IgD-negative memory B cell (primary cell): ENCODE measurements at regions not wholly inside any gene's neighbourhood (a gene's known extent, or its start where the extent isn't known, plus 50 kb on each side); places are given as distances from the start of the nearest gene placed in this dataset.

Experiments used
- H3K27ac Mint-ChIP-seq, 3 donors: one replicate each; pipeline ENCODE4 v1.8.0; 2020 to 2022; ENCODE audit warnings: mild to moderate bottlenecking in 3 of 3, mixed read lengths in 3 of 3, moderate library complexity in 1 of 3
- H3K27me3 Mint-ChIP-seq: one replicate; pipeline ENCODE4 v1.8.0; 2021; ENCODE audit warnings: mixed read lengths
- H3K36me3 Mint-ChIP-seq: one replicate; pipeline ENCODE4 v1.8.0; 2020; ENCODE audit warnings: mild to moderate bottlenecking, mixed read lengths
- H3K4me1 Mint-ChIP-seq, 3 donors: one replicate each; pipeline ENCODE4 v1.8.0; 2020 to 2022; ENCODE audit warnings: mixed read lengths in 3 of 3, mild to moderate bottlenecking in 1 of 3
- H3K4me3 Mint-ChIP-seq, 4 donors: one replicate each; pipeline ENCODE4 v1.8.0; 2020 to 2022; ENCODE audit warnings: mild to moderate bottlenecking in 4 of 4, mixed read lengths in 4 of 4, moderate library complexity in 3 of 4
- H3K9me3 Mint-ChIP-seq, 3 donors: one replicate each; pipeline ENCODE4 v1.8.0; 2020 to 2021; ENCODE audit warnings: mixed read lengths in 3 of 3, mild to moderate bottlenecking in 1 of 3

GRCh38 chr15:92224843-92225242 is 168.8 kb upstream of the ST8SIA2 start:
- peaks cover 0 to 1% (median 0%) of the 10 kb centered on the region in 3 donors for H3K9me3 Mint-ChIP-seq
- H3K27me3 Mint-ChIP-seq = no peaks in the 10 kb centered on the region
- H3K36me3 Mint-ChIP-seq = peaks cover 2% of the 10 kb centered on the region
- no peak overlapping the region for H3K4me3 Mint-ChIP-seq
- H3K4me1 Mint-ChIP-seq = no peaks in the 10 kb centered on the region
- no peak overlapping the region for H3K27ac Mint-ChIP-seq

DNA sequence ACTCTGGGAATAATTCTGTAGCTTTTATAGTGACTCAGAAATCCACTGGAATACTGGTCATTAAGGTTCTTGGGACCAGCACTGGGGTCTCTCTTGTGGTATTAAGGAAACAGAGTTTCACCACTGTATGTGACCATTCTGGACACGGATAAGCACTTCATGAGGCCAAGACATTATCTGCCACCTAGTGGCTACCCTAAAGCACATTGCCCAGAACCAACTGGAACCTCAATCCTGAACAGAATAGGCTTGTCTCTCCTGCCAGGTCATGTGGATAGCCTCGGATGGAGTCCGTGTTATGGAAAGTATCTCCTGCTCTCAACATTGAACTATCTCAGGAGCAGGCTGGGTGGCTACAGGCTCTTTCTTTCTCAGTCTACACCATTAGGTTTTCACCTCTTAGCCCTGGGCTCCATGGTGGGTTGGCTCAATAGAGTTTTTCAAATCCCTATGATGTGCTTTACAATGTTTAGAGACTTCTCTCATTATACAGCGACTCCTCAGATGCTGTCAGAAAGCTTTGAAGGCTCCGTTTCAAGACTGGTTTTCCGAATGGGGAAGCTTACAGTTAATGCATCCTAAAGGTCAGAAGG is 167.6 kb upstream of the ST8SIA2 start:
- Mint-ChIP-seq H3K27me3 (no peaks in the 10 kb centered on the region), H3K4me3 (no peak overlapping the region), H3K27ac (peak overlapping the region in 1 of 3 donors; percentile 76), H3K4me1 (no peaks in the 10 kb centered on the region), H3K36me3 (peaks cover 2% of the 10 kb centered on the region), H3K9me3 (peaks cover 0 to 1% (median 0%) of the 10 kb centered on the region in 3 donors)

- peaks cover 4% of the 10 kb centered on the region for H3K27me3 Mint-ChIP-seq
- H3K36me3 Mint-ChIP-seq = no peaks in the 10 kb centered on the region
- H3K4me1 Mint-ChIP-seq = no peaks in the 10 kb centered on the region
- no peak overlapping the region for H3K27ac Mint-ChIP-seq
- peaks cover 0 to 6% (median 1%) of the 10 kb centered on the region in 3 donors for H3K9me3 Mint-ChIP-seq
- H3K4me3 Mint-ChIP-seq = no peak overlapping the region
These were observed 164.9 kb upstream of the ST8SIA2 start for GRCh38 chr15:92228830-92229229.

DNA sequence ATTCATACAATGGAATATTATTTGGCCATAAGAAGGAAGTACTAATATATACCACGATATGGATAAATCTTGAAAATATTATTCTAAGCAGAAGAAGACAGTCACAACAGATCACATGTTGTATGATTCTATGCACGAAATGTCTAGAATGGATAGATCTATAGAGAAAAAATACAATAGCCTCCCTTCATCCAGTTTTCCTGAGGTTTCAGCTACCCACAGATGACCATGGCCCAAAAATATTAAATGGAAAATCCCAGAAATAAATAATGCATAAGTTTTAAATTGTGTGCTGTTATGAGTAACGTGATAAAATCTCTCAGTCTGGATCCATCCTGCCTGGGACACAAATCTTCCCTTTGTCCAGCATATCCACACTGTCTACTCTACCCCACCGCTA is 162.2 kb upstream of the ST8SIA2 start:
- Mint-ChIP-seq H3K9me3 (peaks cover 3 to 10% (median 6%) of the 10 kb centered on the region in 3 donors), H3K4me1 (no peaks in the 10 kb centered on the region), H3K27me3 (peaks cover 4% of the 10 kb centered on the region), H3K27ac (no peak overlapping the region), H3K36me3 (no peaks in the 10 kb centered on the region), H3K4me3 (no peak overlapping the region)

DNA sequence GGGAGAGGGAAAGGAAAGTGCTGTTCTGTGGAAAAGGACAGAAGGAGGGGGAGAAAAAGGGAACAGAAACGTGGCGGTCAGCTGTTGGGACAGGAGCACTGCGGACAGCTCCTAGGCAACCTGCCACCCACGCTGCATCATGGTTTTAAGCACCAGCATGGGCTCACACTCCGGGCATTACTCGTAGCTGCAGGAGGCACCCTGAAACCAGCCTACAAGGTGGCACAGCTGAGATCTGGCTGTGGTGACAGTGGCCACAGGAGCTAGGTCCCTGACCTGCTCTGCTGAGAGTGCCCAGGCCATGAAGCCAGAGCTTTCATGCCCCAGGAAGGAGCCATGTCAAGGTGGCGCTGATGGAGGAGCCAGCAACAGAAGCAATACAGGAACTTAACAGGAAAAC is 161.4 kb upstream of the ST8SIA2 start:
- peaks cover 4% of the 10 kb centered on the region for H3K27me3 Mint-ChIP-seq
- no peak overlapping the region for H3K4me3 Mint-ChIP-seq

GRCh38 chr15:92232876-92233275 is 160.8 kb upstream of the ST8SIA2 start:
- Mint-ChIP-seq H3K9me3 (peaks cover 6 to 10% (median 7%) of the 10 kb centered on the region in 3 donors), H3K4me1 (no peaks in the 10 kb centered on the region), H3K36me3 (no peaks in the 10 kb centered on the region), H3K4me3 (no peak overlapping the region), H3K27ac (no peak overlapping the region), H3K27me3 (peaks cover 4% of the 10 kb centered on the region)

More for the DNA sequence above, 161.4 kb upstream of the ST8SIA2 start:
- no peaks in the 10 kb centered on the region for H3K36me3 Mint-ChIP-seq
- H3K4me1 Mint-ChIP-seq = no peaks in the 10 kb centered on the region
- peak overlapping the region in 1 of 3 donors; percentile 64 for H3K27ac Mint-ChIP-seq
- peaks cover 6 to 10% (median 7%) of the 10 kb centered on the region in 3 donors for H3K9me3 Mint-ChIP-seq

DNA sequence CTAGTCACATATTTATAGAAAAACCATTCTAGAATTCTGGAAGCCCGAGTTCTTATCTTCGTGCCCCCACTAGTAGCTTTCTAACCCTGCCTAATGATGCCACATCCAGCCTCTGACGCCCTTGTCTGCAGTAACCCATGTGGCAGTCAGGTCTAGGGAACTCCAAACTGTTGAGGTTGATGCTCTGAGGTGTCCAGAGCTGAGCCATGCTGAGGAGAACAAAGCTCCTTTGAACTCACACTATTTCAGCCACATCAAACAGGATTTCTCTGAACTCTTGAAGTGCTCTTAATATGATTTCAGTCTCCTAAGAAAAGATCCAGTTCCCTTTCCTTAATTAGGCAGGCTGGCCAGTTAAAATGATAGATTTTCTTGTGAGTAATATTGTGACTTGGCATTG is 150.5 kb upstream of the ST8SIA2 start:
- Mint-ChIP-seq H3K4me1 (no peaks in the 10 kb centered on the region), H3K9me3 (peaks cover 3 to 26% (median 8%) of the 10 kb centered on the region in 3 donors), H3K27ac (no peak overlapping the region), H3K36me3 (peaks cover 1% of the 10 kb centered on the region), H3K27me3 (no peaks in the 10 kb centered on the region), H3K4me3 (peak overlapping the region in 1 of 4 donors; percentile 70)

DNA sequence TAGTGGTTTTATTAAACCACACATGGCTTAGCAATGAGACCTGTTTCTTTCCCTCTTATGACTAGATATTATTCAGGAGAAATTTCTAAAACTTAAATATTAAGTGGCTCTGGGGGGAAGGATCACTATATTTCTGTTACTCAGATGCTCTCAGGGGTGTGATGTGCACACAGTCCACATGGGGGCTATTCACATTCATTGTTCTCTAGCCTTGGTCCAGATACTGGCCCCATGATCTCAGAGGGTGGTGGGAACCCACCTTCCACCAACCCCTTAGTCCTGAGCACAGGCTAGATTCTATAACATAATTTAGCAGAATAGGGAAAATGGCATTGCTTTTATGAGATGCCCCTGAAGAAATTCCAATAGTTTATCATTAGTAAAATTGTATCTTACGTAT is 149.0 kb upstream of the ST8SIA2 start:
- H3K27ac Mint-ChIP-seq = no peak overlapping the region
- no peaks in the 10 kb centered on the region for H3K4me1 Mint-ChIP-seq
- no peak overlapping the region for H3K4me3 Mint-ChIP-seq
- H3K36me3 Mint-ChIP-seq = no peaks in the 10 kb centered on the region
- peaks cover 0 to 13% (median 5%) of the 10 kb centered on the region in 3 donors for H3K9me3 Mint-ChIP-seq
- H3K27me3 Mint-ChIP-seq = no peaks in the 10 kb centered on the region

DNA sequence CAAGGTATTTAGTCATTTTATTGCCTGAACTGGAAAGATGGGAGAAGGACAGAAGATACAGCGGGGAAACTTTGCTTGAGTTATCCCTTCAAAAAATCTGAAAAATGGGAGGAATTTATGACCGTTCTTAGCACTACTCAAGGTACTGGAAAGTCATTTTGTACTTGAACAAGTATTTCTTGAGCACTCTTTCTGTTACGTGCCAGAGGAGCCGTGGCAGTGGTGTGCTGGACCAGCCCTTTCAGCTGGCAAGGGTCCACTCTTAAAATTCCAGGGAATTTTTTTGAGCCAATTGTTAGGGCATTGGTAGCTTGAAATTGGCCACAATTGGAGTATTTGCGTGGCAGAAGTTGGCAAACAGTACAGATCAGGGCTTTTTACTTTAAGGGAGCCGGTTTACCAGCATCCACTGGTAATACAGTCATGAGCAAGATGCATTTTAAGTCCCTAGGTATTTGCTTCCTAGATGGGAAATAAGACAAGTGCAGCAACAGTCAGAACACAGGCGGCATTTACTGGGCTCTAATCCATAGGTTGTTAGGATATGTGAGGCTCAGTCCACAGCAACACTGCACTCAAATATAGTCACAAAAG is 145.9 kb upstream of the ST8SIA2 start:
- peaks cover 0 to 2% (median 0%) of the 10 kb centered on the region in 3 donors for H3K9me3 Mint-ChIP-seq
- H3K27ac Mint-ChIP-seq = no peak overlapping the region
- H3K36me3 Mint-ChIP-seq = no peaks in the 10 kb centered on the region
- H3K4me3 Mint-ChIP-seq = no peak overlapping the region
- no peaks in the 10 kb centered on the region for H3K4me1 Mint-ChIP-seq
- peaks cover 2% of the 10 kb centered on the region for H3K27me3 Mint-ChIP-seq

DNA sequence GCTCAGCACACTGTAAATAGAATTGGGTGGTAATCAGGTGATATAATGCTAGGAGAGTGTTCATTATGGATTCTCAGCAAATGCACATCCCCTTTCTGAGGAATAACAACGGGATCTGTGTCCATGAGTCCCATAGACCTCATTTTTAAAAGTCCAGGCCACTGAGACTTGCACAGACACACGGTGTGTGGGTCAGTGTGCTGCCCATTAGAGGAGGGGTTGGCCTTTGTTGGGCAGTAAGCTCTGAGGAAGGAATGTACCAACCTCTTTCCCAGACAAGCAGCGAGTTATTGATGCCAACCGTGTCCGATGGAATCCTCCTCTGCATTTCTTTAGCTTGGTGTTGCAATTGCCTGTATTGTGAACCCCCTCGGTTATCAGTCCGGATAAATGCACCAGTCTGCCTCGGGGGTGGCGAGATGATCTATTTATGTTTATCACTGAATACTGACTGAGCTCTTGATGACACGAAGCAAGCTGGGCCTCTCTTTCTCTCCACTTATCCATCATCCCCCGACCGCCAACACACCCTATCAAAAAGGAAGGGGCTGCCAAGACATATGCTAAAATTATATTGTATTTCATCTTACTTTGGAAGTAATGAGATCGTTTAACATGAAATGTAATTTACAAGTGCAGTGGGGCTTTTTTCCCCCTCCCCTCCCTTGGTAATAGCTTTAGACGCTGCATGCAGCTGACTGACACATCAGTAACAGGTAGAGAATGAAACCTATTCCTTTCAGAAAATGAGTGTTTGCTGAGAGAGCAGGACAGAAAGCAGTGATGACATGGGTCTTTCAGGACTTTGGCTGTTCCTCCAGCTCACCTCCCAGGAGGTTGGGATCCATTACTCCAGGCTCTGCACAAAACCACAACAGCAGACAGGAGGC is 126.6 kb upstream of the ST8SIA2 start:
- Mint-ChIP-seq H3K27ac (no peak overlapping the region), H3K27me3 (peaks cover 3% of the 10 kb centered on the region), H3K36me3 (peaks cover 3% of the 10 kb centered on the region), H3K4me1 (no peaks in the 10 kb centered on the region), H3K4me3 (no peak overlapping the region), H3K9me3 (peaks cover 0 to 9% (median 4%) of the 10 kb centered on the region in 3 donors)

DNA sequence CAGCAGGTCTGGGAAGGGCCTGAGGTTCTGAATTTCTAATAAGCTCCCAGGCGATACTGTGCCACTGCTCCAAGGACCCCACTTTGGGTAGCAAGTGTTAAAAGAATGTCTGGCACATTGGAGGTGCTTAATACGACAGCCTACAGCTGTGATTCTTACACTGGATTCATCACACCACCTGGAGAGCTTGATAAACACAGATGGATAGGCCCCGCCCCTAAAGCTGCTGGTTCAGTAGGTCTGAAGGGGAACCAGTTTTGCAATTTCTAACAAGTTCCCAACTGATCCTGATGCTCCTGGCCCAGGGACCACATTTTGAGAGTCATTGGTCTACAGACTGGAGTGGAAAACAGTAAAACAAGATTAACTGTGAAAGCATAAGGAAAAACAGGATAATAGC is 124.8 kb upstream of the ST8SIA2 start:
- Mint-ChIP-seq H3K27ac (no peak overlapping the region), H3K4me1 (no peaks in the 10 kb centered on the region), H3K27me3 (peaks cover 3% of the 10 kb centered on the region), H3K36me3 (no peaks in the 10 kb centered on the region), H3K9me3 (no peaks in the 10 kb centered on the region), H3K4me3 (no peak overlapping the region)

- H3K36me3 Mint-ChIP-seq = no peaks in the 10 kb centered on the region
- H3K9me3 Mint-ChIP-seq = no peaks in the 10 kb centered on the region
- no peaks in the 10 kb centered on the region for H3K4me1 Mint-ChIP-seq
- no peak overlapping the region for H3K27ac Mint-ChIP-seq
- no peak overlapping the region for H3K4me3 Mint-ChIP-seq
- H3K27me3 Mint-ChIP-seq = peaks cover 2% of the 10 kb centered on the region
These were observed 122.5 kb upstream of the ST8SIA2 start for GRCh38 chr15:92271179-92271578.

DNA sequence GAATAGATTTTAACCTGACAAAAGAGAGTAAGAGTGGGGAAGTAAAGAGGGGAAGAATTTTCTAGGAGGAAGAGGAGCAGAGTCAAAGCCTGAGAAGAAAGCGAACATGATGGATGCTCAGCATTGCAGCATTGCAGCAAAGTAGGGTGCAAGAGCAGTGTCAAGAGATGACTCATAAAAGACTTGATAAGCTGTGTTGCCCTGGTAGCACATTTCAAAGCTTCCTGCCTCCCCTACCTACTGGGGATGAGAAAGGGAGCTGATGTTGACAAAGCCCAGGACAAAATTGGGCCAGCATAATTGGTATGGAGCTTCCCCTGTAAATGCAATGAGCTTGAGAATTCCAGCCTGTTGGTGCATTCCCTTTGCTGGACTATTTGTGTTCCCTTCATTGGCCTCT is 121.6 kb upstream of the ST8SIA2 start:
- Mint-ChIP-seq H3K27me3 (peaks cover 2% of the 10 kb centered on the region), H3K9me3 (no peaks in the 10 kb centered on the region), H3K36me3 (no peaks in the 10 kb centered on the region), H3K27ac (no peak overlapping the region), H3K4me3 (no peak overlapping the region), H3K4me1 (no peaks in the 10 kb centered on the region)

DNA sequence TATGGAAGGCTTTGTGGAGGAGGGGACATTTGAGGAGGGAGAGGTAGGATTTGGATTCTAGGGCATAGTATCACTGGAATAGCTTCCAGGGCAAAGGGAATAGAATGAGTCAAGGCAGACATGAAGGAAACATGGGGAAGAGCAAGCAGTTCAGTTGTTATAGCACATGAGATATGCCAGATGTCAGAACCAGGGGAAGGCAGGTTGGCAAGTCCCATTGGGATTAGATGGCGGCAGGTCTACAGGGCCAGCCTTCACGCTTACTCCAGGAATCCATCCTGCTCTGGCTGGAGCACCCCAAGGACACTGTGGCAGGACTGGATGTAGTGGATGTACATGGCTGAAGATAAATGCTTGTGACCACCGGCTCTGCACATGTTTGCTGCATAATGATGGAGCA is 120.4 kb upstream of the ST8SIA2 start:
- peaks cover 2% of the 10 kb centered on the region for H3K27me3 Mint-ChIP-seq
- H3K9me3 Mint-ChIP-seq = no peaks in the 10 kb centered on the region
- H3K36me3 Mint-ChIP-seq = no peaks in the 10 kb centered on the region
- no peak overlapping the region for H3K27ac Mint-ChIP-seq
- no peak overlapping the region for H3K4me3 Mint-ChIP-seq
- H3K4me1 Mint-ChIP-seq = no peaks in the 10 kb centered on the region

DNA sequence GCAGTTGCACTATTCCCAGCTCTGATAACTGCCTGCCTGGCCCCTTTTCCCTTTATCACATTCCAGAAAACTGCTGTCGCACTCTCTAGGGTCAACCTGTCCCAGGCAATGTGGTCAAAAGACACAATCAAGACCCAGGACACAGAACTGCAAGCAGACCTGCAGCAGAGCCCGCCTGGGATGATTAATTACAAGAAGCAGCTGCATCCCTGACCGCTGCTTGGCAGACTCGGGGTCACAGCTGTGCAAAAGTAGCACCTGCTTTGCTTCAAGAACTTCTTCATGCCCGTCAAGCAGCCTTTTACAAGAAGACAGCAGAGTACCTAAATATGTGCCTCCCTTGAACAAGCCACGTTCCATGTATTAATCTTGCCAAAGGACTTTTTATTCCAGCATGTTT is 120.0 kb upstream of the ST8SIA2 start:
- H3K4me1 Mint-ChIP-seq = no peaks in the 10 kb centered on the region
- peaks cover 2% of the 10 kb centered on the region for H3K27me3 Mint-ChIP-seq
- no peaks in the 10 kb centered on the region for H3K36me3 Mint-ChIP-seq
- no peak overlapping the region for H3K4me3 Mint-ChIP-seq
- H3K27ac Mint-ChIP-seq = peak overlapping the region in 1 of 3 donors; percentile 36
- no peaks in the 10 kb centered on the region for H3K9me3 Mint-ChIP-seq
